ENCODE measurements at regions not wholly inside any gene's neighbourhood (a gene's known extent, or its start where the extent isn't known, plus 50 kb on each side); places are given as distances from the start of the nearest gene placed in this dataset.
A peak's percentile ranks its signal among the peaks of the same experiment; 100 is the strongest.
"Not testable (repeated sequence)": the region's sequence is repeated elsewhere in the genome, so short reads cannot be mapped to it uniquely, and the experiment has no call there.

DNA sequence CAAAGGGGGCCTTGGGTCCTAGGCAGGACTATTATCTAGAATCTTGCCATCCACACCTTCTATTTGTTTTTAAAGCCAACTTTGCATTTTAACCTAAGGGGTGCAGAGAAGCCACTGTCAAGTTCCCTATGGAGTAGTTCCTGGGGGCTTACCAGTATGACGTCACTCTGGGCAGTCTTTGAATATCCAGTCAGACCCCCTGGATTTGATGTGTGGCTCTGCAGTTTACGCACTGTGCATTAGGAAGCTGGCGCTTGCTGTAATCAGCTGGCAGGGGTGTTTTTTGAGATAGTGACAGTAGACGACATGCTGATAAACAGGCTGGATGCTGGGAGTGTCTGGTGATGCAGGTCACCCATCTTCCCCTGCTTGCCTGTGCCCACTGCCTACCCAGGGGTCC is 892.7 kb upstream of the ZNF722 start:
- intact Hi-C loops (cut with DNase I), result no loop called here
- H3K9me3 ChIP-seq, result no peaks in the 10 kb centered on the region
- no peak overlapping the region for H3K27ac ChIP-seq
- H3K27me3 ChIP-seq, result no peaks in the 10 kb centered on the region
- WGBS (ENCODE audit: insufficient coverage, low coverage, low lambda C conversion rate, missing lambda C conversion rate), result 50% methylated on average over 1 of the region's 4 CpGs
- no peaks in the 10 kb centered on the region for H3K36me3 ChIP-seq
- no peak overlapping the region for H3K4me3 ChIP-seq
- DNase-seq, result no peak
- TF ChIP-seq POLR2A (IDR thresholded peaks at IDR 0.05), result no peak
- no peak for TF ChIP-seq CTCF (IDR thresholded peaks at IDR 0.05)
- no peaks in the 10 kb centered on the region for H3K4me1 ChIP-seq
- no peak for ATAC-seq

- no peak for TF ChIP-seq POLR2A (IDR thresholded peaks at IDR 0.05)
- TF ChIP-seq CTCF (IDR thresholded peaks at IDR 0.05), result no peak
- Histone ChIP-seq H3K4me3 (no peak overlapping the region), H3K36me3 (no peaks in the 10 kb centered on the region), H3K27me3 (no peaks in the 10 kb centered on the region), H3K9me3 (no peaks in the 10 kb centered on the region), H3K4me1 (no peaks in the 10 kb centered on the region), H3K27ac (no peak overlapping the region)
- WGBS (ENCODE audit: insufficient coverage, low coverage, low lambda C conversion rate, missing lambda C conversion rate), result 78% methylated on average over 6 of the region's 11 CpGs
- no peak for DNase-seq
- ATAC-seq, result peak in 1 of 4 donors; percentile 26
- intact Hi-C loops (cut with DNase I), result no loop called here
Measured at GRCh38 chr7:63106506-63107388, 891.9 kb upstream of the ZNF722 start.

GRCh38 chr7:63111511-63111910 is 887.1 kb upstream of the ZNF722 start:
- H3K4me1 ChIP-seq; H3K4me3 ChIP-seq; H3K36me3 ChIP-seq; DNase-seq; ATAC-seq; H3K9me3 ChIP-seq; H3K27me3 ChIP-seq; H3K27ac ChIP-seq; intact Hi-C loops (cut with DNase I): not testable (repeated sequence)
- WGBS (ENCODE audit: insufficient coverage, low coverage, low lambda C conversion rate, missing lambda C conversion rate), result 50% methylated on average over 7 of the region's 7 CpGs

GRCh38 chr7:63112764-63113712 is 885.6 kb upstream of the ZNF722 start:
- ATAC-seq, result peak in 1 of 4 donors; percentile 35
- no peak for DNase-seq
- WGBS (ENCODE audit: insufficient coverage, low coverage, low lambda C conversion rate, missing lambda C conversion rate), result 60% methylated on average over 1 of the region's 36 CpGs

More at GRCh38 chr7:63112764-63113712, 885.6 kb upstream of the ZNF722 start:
- Histone ChIP-seq H3K4me3 (no peak overlapping the region), H3K27ac (no peak overlapping the region), H3K9me3 (no peaks in the 10 kb centered on the region), H3K36me3 (no peaks in the 10 kb centered on the region), H3K27me3 (no peaks in the 10 kb centered on the region), H3K4me1 (no peaks in the 10 kb centered on the region)
- TF ChIP-seq POLR2A (IDR thresholded peaks at IDR 0.05) (no peak), CTCF (IDR thresholded peaks at IDR 0.05) (no peak)
- intact Hi-C loops (cut with DNase I), result no loop called here
